Prostate gland (tissue), 2 donors: ENCODE measurements at regions not wholly inside any gene's neighbourhood (a gene's known extent, or its start where the extent isn't known, plus 50 kb on each side); places are given as distances from the start of the nearest gene placed in this dataset.

Source experiments
- POLR2A ChIP-seq: fragments of 450-650 bp; IDR thresholded peaks from one replicate; pipeline ENCODE4 v1.6.1; 2016; ENCODE audit warnings: antibody characterized with exemption, mild to moderate bottlenecking
- POLR2AphosphoS5 ChIP-seq: sonication (generic); formaldehyde crosslinking; IDR thresholded peaks from one replicate; pipeline ENCODE4 v1.6.1; 2017; ENCODE audit warnings: antibody characterized with exemption
- TF ChIP-seq, protein P1 (sequence below), 4 experiments: fragments of 200-600 bp in 2 of 4; fragments of 450-650 bp in 2 of 4; sonication (generic) in 2 of 4; IDR thresholded peaks; 1 replicate in 3 of 4; 2 replicates in 1 of 4; pipeline ENCODE4 v1.5.1; 2016 to 2019; ENCODE audit warnings: antibody characterized with exemption in 4 of 4, mild to moderate bottlenecking in 2 of 4, moderate library complexity in 2 of 4

DNA sequence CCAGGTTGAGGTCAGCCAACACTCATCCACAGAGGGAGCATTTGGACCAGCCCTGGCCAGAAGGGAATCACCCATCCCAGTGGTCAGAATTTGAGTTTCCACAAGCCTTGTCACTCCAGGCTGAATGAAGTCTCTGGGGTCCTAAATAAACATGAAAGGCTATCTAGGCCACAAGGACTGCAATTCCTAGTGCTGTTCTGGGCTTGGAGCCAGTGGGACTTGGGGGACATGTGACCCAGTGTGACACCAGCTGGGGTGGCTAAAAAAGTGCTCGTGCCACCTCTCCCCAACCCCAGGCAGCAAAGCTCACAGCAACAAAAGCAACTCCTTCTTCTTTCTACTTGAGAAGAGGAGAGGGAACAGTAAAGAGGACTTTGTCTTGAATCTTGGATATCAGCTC is 91.7 kb downstream of the MDH1 start:
- TF ChIP-seq, protein P1, sequence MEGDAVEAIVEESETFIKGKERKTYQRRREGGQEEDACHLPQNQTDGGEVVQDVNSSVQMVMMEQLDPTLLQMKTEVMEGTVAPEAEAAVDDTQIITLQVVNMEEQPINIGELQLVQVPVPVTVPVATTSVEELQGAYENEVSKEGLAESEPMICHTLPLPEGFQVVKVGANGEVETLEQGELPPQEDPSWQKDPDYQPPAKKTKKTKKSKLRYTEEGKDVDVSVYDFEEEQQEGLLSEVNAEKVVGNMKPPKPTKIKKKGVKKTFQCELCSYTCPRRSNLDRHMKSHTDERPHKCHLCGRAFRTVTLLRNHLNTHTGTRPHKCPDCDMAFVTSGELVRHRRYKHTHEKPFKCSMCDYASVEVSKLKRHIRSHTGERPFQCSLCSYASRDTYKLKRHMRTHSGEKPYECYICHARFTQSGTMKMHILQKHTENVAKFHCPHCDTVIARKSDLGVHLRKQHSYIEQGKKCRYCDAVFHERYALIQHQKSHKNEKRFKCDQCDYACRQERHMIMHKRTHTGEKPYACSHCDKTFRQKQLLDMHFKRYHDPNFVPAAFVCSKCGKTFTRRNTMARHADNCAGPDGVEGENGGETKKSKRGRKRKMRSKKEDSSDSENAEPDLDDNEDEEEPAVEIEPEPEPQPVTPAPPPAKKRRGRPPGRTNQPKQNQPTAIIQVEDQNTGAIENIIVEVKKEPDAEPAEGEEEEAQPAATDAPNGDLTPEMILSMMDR (IDR thresholded peaks at IDR 0.05) = no peak
- TF ChIP-seq POLR2A (no peak), POLR2AphosphoS5 (no peak)
